HG02588 (cell line): ENCODE measurements at regions not wholly inside any gene's neighbourhood (a gene's known extent, or its start where the extent isn't known, plus 50 kb on each side); places are given as distances from the start of the nearest gene placed in this dataset.

Experiments
- ATAC-seq: cut with Tn5 transposase; IDR thresholded peaks from one replicate; pipeline ENCODE4 v1.9.1; 2021; ENCODE audit warnings: mild to moderate bottlenecking, moderate library complexity; ENCODE audit not compliant: unreplicated experiment

DNA sequence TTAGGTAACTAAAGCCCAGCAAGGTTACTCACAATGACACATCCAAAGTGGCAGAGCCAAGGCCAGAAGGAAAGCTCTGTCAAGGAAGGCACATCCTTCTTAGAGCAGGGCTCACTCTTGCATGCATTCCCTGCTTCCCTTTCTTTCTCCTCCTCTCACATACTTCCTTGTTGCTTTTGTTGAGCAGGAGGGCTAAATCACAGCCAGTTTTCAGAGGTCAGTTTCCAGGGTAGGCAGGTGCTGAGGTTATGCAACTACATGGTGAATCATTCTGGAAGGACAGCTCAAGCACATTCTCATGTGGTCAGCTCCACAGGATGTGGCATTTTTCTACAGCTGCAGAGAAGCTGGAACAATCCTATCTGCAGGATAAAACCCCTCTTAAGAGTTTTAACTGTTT lies 275.6 kb downstream of the ZNF621 start:
- no peak for ATAC-seq

GRCh38 chr3:40801284-40801741 lies 276.6 kb downstream of the ZNF621 start:
- ATAC-seq = no peak

DNA sequence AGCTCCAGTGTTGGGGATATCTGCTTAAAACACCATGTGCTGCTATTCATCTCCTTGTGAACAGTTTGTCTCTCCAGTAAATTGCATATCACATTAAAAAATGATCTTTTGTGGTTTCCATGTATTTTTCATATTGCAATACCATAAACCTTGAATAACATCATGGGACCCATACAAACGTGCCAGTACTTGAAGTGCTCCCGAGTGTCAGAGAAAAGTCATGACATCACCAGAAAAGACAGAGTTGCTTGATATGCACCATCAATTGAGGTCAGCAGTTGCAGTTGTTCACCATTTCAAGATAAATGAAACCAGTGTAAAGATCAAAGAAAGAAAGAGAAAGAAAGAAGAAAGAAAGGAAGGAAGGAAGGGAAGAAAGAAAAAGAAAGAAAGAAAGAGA lies 278.6 kb downstream of the ZNF621 start:
- ATAC-seq = no peak

- no peak for ATAC-seq
These were observed 280.7 kb downstream of the ZNF621 start for GRCh38 chr3:40805456-40805855.

GRCh38 chr3:40810813-40811212 lies 286.1 kb downstream of the ZNF621 start:
- no peak for ATAC-seq

DNA sequence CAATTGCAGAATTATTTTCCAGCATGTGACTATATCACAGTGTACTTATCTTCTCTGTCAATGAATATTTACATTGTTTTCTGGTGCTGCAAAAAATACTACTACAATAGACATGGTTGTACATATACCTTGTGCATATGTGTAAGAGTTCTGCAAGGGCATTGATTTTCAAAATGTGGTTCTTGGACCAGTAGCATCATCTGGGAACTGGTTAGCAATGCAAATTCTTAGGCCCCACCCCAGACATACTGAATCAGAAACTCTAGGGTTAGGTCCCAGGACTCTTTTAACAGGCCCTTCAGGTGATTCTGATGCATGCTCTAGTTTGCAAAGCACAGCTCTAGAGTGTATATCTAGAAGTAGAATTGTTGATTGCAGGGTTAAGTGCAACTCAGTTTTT lies 292.3 kb downstream of the ZNF621 start:
- no peak for ATAC-seq

DNA sequence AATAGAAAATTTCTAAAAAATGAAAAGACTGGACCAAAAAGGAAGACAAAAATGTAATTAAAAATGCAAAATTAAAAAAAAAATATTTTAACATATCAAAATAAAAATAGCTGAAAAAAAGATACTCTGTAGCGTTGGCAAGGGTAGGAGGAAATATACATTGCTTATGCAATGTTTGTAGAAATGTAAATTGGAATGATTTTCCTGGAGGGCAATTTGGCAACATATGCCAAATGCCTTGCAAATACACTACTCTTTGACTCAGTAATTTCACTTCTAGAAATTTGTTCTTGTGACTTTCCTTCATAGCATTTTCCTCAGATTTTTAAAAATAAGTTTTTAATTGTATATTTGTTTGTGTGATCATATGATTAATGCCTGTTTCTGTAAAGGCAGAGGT lies 296.6 kb downstream of the ZNF621 start:
- ATAC-seq = no peak

- no peak for ATAC-seq
These were observed 302.5 kb downstream of the ZNF621 start for GRCh38 chr3:40827226-40827625.

- no peak for ATAC-seq
These were observed 303.4 kb downstream of the ZNF621 start for GRCh38 chr3:40827942-40828688.

GRCh38 chr3:40828741-40829415 lies 304.1 kb downstream of the ZNF621 start:
- no peak for ATAC-seq

- no peak for ATAC-seq
These were observed 305.1 kb downstream of the ZNF621 start for GRCh38 chr3:40829876-40830275.

- ATAC-seq = no peak
These were observed 312.5 kb downstream of the ZNF621 start for GRCh38 chr3:40837300-40837699.

DNA sequence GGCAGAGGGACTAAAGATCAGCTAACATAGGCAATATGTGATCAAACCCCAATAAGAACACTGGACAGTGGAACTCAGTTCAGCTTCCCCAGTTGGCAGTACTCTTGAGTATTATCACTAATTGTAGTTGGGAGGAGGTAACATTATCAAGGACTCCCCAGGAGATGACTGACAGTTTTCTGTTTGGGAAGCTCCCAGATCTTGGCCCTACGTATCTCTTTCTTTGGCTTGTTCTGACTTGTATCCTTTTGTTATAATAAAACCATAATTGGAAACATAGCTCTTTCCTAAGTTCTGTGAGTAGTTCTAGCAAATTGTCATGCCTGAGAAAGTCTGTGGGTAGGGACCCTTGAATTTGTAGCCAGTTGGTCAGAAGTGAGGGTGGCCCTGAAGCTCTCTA lies 316.4 kb downstream of the ZNF621 start:
- ATAC-seq = no peak

DNA sequence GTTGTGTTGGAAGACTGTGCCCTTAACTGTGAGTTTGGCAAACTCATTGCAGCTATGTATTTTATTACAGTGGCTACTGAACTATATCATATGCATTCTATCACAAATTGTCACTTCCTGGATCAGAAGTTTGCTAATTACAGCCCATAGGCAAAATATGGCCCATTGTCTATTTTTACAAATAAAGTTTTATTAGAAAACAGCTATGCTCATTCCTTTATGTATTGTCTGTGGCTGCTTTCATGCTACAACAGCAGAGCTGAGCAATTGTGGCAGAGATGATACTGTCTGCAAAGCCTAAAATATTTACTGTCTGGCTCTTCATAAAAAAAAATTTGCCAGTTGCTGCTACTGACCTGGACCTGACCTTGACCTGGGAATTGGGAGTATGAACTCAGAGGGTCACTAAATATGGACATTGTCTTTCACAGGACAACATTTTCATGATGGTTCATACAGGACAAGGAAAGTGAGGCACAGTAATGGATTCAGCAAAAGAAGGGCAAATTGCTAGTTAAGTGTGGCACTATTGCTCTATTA lies 316.9 kb downstream of the ZNF621 start:
- no peak for ATAC-seq

DNA sequence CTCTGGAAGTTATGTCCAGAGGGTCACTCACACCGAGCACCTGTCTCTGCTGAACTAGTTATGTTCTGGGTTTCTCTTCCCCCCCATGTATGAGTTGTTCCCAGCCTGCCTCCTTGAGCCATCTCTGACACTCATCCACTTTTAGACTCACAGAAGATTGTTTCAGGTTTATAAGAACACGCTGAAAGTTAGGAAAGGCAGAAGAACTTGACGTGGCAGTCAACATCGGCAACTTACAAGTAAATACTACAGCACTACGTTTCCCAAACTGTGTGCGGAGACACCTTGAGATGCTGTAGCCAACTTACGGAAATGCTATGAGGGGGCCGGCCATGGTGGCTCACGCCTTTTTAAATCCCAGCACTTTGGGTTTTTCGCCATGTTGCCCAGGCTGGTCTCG lies 318.0 kb downstream of the ZNF621 start:
- ATAC-seq = no peak

GRCh38 chr3:40843208-40843624 lies 318.5 kb downstream of the ZNF621 start:
- ATAC-seq = no peak

- ATAC-seq = no peak
These were observed 319.2 kb downstream of the ZNF621 start for GRCh38 chr3:40843851-40844548.

DNA sequence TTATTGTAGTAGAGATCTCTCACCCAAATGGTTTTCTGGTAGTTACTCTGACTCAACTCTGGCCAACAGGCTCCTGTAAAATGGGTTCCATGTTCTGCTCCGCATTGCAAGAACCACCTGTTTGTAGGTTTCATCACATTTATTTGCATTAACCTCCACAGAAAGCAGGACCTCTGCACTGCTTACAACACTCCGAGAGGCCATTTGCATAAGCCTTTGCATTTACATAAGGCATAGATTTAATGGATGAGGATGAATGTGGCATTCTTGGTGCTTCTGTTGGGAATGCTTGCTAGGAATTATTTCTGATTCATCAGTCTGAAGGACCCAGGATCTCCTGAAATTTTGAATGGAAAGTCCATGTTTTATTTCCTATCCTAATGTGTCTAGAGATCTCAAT lies 320.1 kb downstream of the ZNF621 start:
- no peak for ATAC-seq

- no peak for ATAC-seq
These were observed 320.7 kb downstream of the ZNF621 start for GRCh38 chr3:40845447-40845846.

GRCh38 chr3:40845916-40846315 lies 321.2 kb downstream of the ZNF621 start:
- ATAC-seq = no peak

DNA sequence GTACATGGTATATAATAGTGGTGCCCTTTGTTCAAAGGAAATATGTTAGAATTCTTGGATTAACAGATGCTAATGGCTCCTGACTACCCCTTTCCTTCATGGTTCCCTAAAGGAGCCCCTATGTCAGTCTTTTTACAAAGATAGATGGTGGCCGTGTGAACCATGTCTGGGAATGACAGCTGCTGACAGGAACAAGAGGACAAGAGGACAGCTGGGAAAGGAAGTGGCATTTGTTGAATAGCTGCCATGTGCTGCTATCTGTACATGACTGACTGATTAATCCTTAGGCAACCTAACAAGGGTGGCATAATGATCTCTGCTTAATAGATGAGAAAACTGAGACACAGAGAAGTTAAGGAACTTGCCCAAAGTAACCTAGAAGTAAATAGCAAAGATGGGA lies 321.7 kb downstream of the ZNF621 start:
- no peak for ATAC-seq

DNA sequence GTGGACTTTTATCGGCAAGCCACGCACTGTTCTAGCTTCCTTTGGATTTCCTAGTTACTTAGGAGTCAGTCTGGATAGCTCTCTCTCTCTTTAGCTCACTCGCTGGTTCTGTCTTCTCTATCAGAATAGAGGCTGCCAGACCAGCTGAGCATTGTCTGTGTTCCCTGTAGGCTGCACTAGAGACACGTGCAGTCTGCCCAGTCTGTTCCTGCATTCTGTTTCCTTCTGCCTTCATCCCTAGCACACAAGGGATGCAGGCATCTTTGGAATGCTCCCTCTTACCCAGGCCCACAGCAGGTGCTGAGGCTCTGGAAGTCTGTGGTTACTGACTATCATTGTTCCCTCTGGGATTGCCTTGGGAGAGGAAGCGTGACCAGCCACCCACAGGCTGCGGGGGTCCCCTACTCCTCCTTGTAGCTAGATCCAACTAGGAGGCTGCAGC lies 322.8 kb downstream of the ZNF621 start:
- no peak for ATAC-seq
